Stimulated activated CD4-positive, alpha-beta T cell treated with anti-CD3 and anti-CD28 coated beads, Interleukin-15, amount 100 ng/mL, for 24 hours (primary cell): ENCODE measurements at regions not wholly inside any gene's neighbourhood (a gene's known extent, or its start where the extent isn't known, plus 50 kb on each side); places are given as distances from the start of the nearest gene placed in this dataset.

ENCODE experiments used
- DNase-seq: peaks from one replicate; pipeline ENCODE4 v3.0.0-alpha.2; 2020

GRCh38 chr18:29104671-29105070 is 927.7 kb upstream of the CDH2 start:
- DNase-seq = no peak

GRCh38 chr18:29104227-29104626 is 927.3 kb upstream of the CDH2 start:
- no peak for DNase-seq

GRCh38 chr18:29096079-29096770 is 919.3 kb upstream of the CDH2 start:
- no peak for DNase-seq

- DNase-seq = no peak
These were observed 910.8 kb upstream of the CDH2 start for GRCh38 chr18:29087616-29088246.

GRCh38 chr18:29084120-29084519 is 907.2 kb upstream of the CDH2 start:
- no peak for DNase-seq

- no peak for DNase-seq
These were observed 906.6 kb upstream of the CDH2 start for GRCh38 chr18:29083545-29083944.

GRCh38 chr18:29080946-29081345 is 904.0 kb upstream of the CDH2 start:
- DNase-seq = no peak

GRCh38 chr18:29078273-29078672 is 901.3 kb upstream of the CDH2 start:
- no peak for DNase-seq

- no peak for DNase-seq
These were observed 900.4 kb upstream of the CDH2 start for GRCh38 chr18:29077344-29077743.

- DNase-seq = no peak
These were observed 899.7 kb upstream of the CDH2 start for GRCh38 chr18:29076645-29077044.

- DNase-seq = no peak
These were observed 897.2 kb upstream of the CDH2 start for GRCh38 chr18:29074147-29074546.

- DNase-seq = no peak
These were observed 894.9 kb upstream of the CDH2 start for GRCh38 chr18:29071869-29072268.

- no peak for DNase-seq
These were observed 886.4 kb upstream of the CDH2 start for GRCh38 chr18:29063346-29063745.

- DNase-seq = no peak
These were observed 886.0 kb upstream of the CDH2 start for GRCh38 chr18:29062921-29063320.

- no peak for DNase-seq
These were observed 883.4 kb upstream of the CDH2 start for GRCh38 chr18:29060349-29060748.

GRCh38 chr18:29057703-29058102 is 880.8 kb upstream of the CDH2 start:
- no peak for DNase-seq

GRCh38 chr18:29056800-29057199 is 879.9 kb upstream of the CDH2 start:
- DNase-seq = no peak

- DNase-seq = no peak
These were observed 865.0 kb upstream of the CDH2 start for GRCh38 chr18:29041976-29042375.

GRCh38 chr18:29034113-29034856 is 857.4 kb upstream of the CDH2 start:
- no peak for DNase-seq

- no peak for DNase-seq
These were observed 851.6 kb upstream of the CDH2 start for GRCh38 chr18:29028560-29028959.

- DNase-seq = no peak
These were observed 842.0 kb upstream of the CDH2 start for GRCh38 chr18:29018976-29019375.

GRCh38 chr18:29012883-29013465 is 836.0 kb upstream of the CDH2 start:
- no peak for DNase-seq

GRCh38 chr18:29012364-29012763 is 835.4 kb upstream of the CDH2 start:
- DNase-seq = no peak
